GM12875 (cell line): ENCODE measurements at regions not wholly inside any gene's neighbourhood (a gene's known extent, or its start where the extent isn't known, plus 50 kb on each side); places are given as distances from the start of the nearest gene placed in this dataset.

Experiments
- H3K4me3 ChIP-seq: one replicate; pipeline ENCODE4 v1.5.1; 2011; ENCODE audit warnings: low read depth, low read length, control low read depth
- TF ChIP-seq, protein P1 (sequence below): IDR thresholded peaks from 2 replicates; pipeline ENCODE4 v1.5.1; 2011; ENCODE audit warnings: low read depth, mild to moderate bottlenecking, control low read depth, inconsistent platforms, low read length, moderate library complexity, borderline replicate concordance; ENCODE audit not compliant: insufficient read depth

DNA sequence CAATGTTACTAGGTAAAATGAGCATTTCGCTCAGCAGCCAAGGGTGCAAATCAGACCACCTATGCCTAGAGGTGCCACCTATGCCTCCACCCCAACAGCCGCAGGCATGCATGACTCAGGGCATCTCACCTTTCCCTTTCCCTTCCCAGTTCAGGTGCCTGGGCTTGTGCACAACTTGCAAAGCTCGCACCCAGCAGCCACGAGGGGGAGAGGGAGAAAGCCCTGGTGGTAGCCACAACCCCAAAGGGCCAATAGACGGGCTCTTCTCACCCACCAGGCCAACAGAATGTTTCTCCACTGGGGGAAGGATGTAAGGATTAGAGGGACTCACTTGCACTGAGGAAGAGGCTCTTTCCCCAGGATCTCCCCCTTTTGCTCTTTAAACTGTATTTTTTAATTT lies 462.3 kb upstream of the PCDH15 start:
- TF ChIP-seq, protein P1, sequence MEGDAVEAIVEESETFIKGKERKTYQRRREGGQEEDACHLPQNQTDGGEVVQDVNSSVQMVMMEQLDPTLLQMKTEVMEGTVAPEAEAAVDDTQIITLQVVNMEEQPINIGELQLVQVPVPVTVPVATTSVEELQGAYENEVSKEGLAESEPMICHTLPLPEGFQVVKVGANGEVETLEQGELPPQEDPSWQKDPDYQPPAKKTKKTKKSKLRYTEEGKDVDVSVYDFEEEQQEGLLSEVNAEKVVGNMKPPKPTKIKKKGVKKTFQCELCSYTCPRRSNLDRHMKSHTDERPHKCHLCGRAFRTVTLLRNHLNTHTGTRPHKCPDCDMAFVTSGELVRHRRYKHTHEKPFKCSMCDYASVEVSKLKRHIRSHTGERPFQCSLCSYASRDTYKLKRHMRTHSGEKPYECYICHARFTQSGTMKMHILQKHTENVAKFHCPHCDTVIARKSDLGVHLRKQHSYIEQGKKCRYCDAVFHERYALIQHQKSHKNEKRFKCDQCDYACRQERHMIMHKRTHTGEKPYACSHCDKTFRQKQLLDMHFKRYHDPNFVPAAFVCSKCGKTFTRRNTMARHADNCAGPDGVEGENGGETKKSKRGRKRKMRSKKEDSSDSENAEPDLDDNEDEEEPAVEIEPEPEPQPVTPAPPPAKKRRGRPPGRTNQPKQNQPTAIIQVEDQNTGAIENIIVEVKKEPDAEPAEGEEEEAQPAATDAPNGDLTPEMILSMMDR, result no peak
- no peak overlapping the region for H3K4me3 ChIP-seq

DNA sequence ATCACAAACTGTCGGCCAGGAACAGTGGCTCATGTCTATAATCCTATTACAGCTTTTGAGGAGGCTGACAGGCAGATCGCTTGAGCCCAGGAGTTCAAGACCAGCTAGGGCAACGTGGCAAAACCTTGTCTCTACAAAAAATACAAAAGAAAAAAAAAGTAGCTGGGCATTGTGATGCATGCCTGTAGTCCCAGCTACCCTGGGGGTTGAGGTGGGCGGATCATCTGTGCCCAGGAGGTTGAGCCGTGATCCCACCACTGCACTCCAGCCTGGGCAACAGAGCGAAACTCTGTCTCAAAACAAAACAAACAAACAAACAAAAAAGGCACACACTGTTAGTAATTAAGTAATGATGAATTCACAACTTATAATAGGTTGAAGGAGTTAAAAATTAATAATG lies 441.5 kb upstream of the PCDH15 start:
- no peak overlapping the region for H3K4me3 ChIP-seq
- TF ChIP-seq, protein P1, result no peak

DNA sequence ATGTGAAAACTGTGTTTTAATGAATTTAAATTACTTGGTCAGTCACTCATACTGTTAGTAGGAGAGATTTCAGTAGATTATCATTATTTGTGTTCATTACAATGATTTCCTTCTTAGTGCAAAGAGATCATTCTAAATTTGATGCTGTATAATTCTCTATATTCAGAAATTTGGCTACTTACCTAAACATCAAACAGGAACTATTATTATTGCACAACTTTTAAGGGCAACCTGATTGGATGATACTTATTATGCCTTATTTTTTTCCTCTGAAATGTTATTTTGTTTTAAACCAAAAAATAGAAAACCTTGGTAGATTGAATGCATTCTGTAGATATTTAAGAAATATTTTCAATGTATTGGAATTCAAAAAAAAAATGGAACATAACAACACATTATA lies 436.4 kb upstream of the PCDH15 start:
- TF ChIP-seq, protein P1, result no peak
- H3K4me3 ChIP-seq, result no peak overlapping the region

DNA sequence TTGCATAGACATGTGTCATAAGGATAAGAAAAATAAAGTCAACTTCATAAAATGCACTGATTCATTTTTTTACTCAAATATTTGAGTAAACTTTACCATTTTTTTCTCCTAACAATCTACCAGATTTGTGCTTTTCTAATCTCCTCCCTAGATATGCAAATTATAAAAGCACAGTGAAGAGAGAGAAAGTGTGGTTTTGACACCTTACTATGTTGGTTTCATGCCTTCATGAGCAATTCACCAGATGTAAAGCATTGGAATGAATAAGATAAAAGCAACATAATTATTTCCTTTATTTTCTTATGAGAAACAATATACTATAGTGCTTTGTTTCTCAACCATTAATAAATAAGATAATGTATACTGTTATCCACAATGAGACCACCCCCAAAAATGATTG lies 432.5 kb upstream of the PCDH15 start:
- TF ChIP-seq, protein P1, result no peak
- H3K4me3 ChIP-seq, result no peak overlapping the region

DNA sequence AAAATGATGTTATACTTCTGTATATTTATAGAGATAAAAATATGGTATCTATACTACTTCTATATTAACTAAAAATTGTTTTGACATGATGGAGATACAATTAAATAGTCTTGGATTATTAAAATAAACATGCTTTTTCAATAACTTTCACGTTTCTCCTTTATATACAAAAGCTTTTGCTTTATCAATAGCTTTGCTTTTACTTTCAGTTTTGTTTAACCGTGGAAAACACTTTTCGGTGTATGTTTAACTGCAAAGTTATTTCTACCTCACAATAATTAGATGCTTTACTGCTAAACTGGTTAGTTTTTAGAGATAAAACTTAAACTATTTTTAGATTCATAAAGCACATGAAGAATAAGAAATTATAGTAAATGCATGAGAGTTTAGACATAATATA lies 432.1 kb upstream of the PCDH15 start:
- no peak overlapping the region for H3K4me3 ChIP-seq
- TF ChIP-seq, protein P1, result no peak

DNA sequence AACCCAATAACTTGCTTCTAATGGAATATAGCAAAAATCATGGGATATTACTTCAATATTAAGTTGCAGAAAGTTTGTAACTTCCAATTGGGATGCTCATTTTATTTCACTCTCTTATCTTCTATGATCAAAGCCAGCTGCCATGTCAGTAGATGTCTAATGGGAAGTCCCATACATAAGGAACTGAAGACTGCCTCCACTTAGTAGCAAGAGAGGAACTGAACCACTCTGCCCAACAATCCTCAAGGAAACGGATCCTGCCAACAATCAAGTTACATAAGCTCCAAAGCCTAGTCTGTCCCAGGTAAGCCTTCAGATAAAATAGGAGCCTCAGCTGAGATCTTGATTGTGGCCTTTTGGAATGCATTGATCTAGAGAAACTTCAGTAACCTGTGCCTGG lies 431.5 kb upstream of the PCDH15 start:
- H3K4me3 ChIP-seq, result no peak overlapping the region
- TF ChIP-seq, protein P1, result no peak

DNA sequence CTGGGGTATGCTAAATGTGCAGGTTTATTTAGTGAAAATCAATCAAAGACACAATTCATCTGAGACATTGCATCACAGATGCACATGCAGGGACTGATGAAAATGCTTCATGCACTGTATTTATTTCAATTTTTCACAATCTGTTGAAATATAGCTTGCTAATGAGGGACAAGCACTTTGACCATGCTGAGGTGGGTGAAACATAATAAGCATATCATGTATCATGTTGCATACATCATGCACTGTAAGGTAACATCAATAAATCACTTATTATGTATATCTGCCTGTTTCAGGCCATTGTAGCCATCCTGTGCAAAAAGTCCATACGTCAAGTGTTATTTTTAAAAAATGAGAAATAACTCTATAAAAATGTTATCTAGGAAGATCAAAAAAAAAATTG lies 426.9 kb upstream of the PCDH15 start:
- H3K4me3 ChIP-seq, result no peak overlapping the region

More for the DNA sequence above, 426.9 kb upstream of the PCDH15 start:
- TF ChIP-seq, protein P1, result no peak
